HG02610 (cell line): ENCODE measurements at regions not wholly inside any gene's neighbourhood (a gene's known extent, or its start where the extent isn't known, plus 50 kb on each side); places are given as distances from the start of the nearest gene placed in this dataset.

ENCODE experiments used
- ATAC-seq: cut with Tn5 transposase; IDR thresholded peaks from one replicate; pipeline ENCODE4 v1.9.1; 2021; ENCODE audit warnings: mild to moderate bottlenecking, moderate library complexity; ENCODE audit not compliant: unreplicated experiment

DNA sequence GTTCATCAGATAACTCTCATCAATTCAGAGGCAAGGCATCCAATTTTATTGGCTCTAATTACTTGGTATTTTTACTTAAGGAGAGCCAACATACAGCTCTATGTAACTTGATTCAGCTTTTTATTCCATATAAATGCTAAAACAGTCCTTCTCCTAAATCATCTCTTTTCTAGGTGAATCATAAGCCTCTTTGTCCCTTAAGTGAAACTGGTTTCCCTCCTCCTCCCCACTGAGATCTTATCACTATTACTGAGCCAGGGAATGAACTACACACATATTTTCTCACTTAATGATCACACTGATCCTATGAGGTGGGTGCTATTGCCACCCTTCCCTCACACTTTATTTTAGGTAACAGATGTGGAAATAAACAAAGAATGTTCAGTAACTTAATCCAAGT is 1143.8 kb downstream of the MAT2B start:
- ATAC-seq = no peak

DNA sequence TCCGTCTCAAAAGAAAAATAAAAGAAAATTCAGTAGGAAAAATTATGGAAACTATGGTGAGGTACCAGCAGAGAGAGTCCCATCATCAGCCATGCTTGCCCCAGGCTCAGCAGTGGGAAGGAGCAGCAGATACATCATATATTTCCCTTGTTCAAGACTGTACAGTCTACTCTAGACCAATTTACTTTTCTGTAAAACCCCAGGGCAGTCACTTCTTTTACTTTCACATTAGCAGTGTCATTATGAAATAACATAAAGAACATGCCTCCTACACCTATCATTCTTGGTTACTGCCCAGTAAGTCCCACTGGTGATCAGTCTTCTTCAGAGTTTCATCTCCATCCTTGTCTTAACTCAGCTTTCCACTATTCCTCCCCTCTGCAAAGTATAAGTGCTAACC is 1145.0 kb downstream of the MAT2B start:
- peak; percentile 52 for ATAC-seq

DNA sequence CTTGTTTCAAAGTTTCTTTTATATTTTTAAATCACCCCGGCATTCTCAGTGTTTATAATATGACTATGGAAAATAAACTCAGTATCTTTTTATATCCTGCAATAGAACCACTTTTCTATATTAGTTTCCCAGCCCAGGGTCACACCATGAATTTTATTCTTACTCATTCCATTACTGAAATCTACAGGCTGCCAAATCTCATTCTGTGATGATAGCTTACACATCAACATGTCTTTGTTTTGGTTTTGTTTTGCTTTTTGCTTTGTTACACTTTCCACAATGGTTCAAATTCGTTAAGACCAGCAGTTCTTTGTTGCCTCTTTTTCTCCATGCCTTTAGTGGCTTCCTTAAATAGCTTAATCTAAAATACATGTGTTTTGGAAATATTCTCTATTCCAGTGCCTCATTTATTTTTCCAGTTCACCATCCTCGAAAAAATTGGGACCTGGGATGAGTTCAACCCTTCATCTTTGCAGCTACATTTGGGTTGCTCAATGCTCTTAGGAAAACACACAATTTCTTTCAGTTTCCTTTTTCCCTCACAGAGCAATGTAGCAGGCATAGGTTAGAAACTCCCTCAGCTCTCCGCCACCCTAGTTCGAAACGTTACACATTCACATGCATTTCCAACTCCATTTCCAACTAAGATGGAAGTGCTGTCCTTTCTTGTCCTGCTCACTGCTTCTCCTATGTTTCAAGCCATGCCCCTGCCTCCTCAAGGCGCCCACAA is 1146.3 kb downstream of the MAT2B start:
- ATAC-seq = peak; percentile 55

DNA sequence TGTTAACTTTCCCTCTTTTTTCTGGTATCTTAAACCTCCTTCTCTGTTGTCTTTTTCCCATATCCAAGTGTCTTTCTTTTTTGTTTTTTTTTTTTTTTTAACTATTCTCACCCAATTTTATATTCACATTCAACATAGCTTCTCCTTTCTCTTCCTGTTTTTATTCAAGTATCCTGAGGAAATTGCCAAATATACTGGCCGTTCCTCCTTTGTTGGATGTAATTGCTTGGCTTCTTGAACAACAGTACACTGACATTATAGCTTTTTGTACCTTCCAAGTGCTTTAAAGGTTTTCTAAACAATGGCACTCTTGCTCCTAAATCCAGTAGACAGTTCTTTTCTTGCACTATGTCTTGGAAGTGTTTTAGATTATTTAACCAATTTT is 1146.8 kb downstream of the MAT2B start:
- no peak for ATAC-seq

DNA sequence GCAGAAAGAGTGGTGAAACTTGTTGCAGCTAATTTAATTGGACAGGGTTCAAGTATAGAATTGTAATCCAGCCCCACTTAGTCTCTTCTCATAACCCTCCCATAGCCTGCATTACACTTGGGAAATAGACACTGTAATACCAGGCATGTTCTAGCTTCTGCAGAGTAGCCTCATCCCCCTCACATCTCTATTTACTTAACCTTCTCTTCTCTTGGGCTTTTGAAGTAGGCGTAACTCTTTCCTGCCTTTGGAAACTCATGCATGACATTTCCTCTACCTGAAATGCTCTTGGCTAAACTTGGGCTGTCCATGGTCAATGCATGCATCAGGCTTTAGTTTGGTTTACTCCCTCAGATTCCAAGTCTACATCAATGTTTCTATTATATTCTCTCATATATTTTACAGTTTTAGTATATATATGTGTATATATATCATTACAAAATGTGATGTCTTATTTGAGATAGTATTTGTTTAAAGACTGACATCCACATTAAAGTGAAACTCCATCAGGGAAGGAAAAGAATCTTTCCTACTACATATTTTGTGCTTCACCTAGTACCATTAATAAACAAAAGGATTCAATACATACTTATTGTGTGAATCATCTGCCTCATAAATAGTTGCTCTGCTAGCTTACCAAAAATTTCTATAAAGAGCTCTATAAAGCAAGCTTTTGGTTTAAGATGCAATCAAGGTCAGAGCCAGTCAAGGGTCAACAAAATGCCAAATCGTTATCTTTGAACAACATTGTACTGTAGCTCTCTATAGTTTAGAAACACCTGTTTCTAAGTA is 1158.0 kb downstream of the MAT2B start:
- no peak for ATAC-seq

DNA sequence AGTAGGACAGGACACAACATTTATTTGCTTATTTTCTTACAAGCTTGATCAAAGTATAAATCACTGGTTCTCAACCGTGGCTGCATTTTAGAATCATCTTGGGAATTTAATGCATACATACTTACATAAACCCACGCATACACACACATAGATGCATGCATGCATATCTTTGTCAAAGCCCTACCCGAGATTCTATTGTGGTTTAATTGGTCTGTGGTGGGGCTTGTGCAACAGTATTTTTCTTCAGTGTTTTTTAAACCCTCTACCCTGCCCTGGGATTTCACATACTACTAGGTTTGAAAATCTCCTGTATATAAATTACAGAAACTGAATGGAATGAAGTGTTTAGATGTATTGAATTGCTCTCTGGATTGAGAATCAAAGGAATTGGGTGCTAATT is 1166.2 kb downstream of the MAT2B start:
- no peak for ATAC-seq

DNA sequence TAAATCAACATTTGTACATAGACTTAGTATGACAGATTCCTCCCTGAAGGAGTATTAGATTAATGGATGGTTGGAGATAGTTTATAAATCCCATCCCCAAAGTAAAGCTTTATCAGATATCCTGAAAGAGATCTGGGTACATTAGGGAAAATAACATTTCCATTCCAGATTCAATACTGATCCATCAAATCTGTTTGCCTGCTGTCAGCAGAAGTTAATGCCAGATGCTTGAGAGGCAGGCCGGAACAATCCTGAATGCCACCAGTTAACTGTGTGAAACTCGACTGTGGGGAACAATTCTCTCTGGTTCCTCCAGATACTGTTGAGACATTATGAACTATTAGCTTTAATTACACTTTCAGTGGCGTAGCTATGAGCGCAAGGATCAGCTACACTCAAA is 1166.8 kb downstream of the MAT2B start:
- ATAC-seq = no peak

DNA sequence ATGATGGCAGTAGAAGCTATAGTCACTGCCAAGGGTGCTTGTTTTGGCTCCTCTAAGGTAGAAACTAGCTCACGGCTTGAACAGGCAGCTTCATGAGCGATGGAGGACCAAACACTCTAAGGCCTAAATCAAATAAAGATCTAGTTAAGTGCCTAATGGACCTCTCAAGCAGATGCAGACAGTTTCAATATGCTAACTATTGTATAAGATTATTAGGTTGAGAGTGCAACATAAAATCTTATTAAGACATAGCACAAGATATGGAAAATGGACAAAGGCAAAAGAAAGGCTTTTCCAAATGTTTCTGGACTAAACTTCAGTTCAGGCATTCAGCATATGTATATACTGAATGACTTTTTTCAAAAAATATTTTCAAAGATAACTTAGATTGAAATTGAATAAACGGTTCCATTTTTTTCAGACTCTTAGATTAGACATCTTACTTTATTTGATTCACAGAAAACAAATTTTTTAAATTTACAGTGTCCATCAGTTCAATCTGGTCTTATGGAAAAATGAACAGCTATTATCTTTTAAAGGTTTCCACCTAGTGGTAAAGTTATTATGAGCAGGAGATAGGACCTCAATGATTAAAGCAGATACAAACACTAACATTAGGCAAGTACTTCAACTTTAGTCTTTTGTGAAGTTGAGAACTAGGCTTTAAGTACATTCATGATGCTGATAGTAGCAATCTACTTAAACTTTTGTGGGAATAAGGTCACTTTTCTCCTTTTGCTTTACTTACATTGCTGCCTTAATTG is 1167.7 kb downstream of the MAT2B start:
- no peak for ATAC-seq

DNA sequence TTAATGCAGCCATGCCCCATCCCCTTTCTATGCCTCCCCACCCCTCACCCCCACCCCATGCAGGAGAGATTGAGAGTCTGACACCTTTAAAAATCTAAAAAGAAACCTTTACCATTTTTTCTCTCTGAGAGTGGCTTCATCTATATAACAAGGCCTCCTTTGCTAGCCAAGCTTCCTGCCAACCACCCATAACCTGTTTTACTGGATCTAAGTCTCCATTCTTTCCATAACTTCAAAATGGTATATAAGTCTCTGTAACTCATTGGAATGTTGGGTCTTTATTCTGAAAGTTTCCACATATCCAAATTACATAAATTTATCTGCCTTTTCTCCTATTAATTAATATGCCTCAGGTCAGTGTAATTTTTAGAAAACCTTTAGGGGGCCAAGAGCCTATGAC is 1174.0 kb downstream of the MAT2B start:
- ATAC-seq = no peak

DNA sequence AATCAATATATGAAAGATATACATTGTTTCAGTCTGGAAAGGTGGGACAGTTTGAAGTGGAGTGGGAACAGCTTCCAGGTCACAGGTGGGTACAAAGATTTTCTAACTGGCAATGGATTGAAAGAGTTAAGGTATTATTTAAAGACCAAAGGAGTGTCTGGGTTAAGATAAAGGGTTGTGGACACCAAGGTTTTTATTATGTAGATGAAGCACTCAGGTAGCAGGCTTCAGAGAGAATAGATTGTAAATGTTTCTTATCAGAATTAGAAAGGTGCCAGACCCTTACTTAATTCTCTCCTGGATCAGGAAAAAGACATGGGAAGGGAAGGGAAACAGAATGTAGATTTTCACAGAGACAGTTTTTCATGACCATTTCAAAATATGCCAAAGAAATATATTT is 1174.8 kb downstream of the MAT2B start:
- ATAC-seq = no peak

DNA sequence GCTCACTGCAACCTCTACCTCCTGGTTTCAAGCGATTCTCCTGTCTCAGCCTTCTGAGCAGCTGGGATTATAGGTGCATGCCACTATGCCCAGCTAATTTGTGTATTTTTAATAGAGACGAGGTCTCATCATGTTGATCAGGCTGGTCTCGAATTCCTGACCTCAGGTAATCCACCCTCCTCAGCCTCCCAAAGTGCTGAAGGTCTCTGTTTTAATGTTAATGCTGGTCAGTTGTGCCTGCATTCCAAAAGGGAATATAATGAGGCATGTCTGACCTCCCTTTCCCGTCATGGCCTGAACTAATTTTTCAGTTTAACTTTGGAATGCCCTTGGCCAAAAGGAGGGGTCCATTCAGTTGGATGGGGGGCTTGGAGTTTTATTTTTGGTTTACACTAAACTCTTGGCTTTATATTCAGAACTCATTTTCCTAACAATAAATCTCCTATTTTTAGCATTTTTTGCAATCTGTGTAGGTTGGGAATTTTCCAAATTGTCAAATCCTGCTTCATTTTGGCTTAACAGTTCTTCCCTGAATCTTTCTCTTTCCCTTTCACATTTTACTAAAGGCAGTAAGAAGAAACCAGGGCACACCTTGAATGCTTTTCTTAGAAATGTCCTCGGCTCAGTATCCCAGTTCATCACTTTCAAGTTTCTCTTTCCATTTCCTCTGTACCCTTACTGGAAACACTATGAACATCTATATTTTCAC is 1175.5 kb downstream of the MAT2B start:
- no peak for ATAC-seq

DNA sequence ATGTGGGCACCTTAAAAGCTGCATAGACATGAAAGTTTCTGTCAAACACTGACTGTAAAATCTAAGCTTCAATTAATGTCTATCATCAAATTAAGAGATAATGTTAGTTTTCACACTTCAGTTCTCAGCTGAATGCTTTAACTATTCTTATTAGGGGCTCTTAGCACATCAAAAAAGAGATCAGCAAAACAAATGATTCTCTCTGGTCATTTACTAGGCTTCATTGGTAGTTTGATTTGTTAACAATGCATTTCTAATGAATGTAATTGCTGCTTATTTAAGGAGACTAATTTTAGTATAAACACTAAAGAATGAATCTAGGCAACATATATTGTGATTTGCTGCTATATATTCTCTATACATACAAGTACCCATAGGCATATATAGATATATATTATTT is 1182.0 kb downstream of the MAT2B start:
- ATAC-seq = no peak

DNA sequence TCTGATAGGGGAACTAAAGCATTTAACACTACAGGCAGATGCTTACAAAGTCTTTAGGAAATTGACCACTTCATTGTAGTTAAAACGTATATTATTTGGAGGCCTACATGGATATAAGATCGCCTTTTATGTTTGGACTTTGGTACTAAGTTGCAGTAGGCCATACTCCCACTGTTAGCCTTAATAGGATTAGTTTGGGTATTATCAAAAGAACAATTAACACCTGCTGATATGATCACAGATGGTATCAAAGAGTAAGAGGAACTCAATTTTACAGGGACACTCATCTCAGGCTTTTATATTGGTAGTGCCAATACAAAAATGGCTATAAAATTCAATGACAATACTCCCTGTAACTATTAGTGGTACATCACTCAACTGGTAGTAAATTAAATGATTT is 1183.0 kb downstream of the MAT2B start:
- ATAC-seq = no peak

DNA sequence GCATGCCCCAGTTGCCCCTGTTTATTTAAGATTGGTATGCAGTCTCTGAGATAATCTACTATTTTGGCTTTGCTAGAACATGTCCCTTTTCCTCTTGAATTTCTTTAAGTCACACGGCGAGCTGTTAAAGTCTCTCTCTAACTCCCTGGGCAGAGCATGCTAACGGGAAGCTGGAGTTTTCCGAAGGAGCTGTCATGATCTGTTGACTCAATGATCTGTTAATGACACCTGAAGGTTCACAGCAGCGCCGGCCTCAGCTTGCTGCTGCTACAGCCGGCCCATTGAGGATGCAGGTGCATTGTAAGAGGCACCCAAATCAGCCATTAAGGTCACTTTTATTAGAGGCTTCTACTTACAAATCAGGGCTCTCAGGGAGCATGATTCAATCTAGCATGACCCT is 1203.4 kb downstream of the MAT2B start:
- no peak for ATAC-seq

DNA sequence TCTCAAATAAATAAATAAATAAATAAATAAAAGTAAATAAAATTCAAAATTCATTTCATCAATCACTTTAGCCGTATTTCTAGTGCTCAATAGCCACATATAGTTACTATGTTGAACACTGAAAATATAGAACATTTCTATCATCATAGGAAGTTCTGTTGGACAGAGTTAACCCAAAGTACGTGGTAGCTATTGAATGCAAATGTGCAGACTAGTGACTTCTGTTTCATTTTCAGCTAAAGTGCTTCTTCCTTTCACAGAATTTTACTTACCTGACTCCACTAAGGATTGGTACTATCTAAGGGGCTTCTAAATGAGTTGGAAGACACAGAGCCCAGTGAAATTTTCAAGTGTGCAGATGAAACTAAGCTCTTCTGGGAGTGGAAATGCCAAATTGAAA is 1208.3 kb downstream of the MAT2B start:
- no peak for ATAC-seq

DNA sequence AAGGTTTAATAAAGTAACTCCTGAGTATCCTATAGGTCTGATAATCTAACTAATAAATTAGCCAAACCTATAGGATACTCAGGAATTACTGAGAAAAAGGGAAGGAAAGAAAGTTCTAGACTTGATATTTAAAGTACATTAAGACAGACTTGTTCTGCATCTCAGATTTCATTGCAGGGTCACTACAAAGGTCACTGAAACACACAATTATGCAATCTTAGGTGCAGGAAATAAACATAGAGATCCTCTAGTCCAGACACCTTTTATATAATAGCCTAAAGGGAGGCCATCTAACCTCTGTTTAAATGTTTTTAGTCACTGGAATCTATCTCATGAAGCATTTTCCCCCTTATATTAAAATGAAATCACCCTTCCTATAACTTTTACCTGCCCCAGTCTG is 1215.7 kb downstream of the MAT2B start:
- ATAC-seq = no peak

DNA sequence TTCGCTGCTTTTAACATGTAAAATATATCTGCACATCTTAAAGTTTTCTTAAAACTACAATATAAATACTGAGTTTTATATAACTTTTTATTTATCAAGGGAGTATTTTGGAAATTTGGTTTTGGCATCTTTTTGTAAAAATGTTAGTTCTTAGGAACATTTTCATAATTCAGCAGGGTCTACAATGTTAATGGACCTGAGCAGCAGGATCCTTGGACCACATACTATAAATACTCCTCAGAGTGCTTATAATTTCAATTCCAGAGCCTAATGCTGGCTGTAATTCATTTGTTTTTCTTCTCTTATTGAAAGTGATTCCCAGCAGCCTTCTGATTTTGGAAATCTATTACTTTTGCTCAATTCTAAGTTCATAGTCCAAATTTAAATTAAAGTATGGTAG is 1216.2 kb downstream of the MAT2B start:
- no peak for ATAC-seq

DNA sequence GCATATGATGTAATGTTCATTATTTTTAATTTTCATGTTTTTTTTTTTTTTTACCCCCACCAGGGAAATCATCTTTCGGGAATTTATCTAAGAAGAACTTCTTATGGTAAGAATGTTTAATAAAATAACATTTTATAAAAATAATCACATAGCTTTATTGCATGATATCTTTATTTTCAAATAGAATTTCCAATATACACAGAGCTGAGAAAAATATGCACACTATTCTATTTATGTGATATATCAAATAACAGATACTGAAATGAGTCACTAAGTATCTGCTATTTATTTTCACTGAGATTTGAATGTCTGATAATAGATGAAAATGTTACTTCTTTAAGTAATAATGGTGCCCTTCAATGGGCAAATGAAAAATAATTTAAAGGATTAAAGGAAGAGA is 1217.3 kb downstream of the MAT2B start:
- no peak for ATAC-seq

DNA sequence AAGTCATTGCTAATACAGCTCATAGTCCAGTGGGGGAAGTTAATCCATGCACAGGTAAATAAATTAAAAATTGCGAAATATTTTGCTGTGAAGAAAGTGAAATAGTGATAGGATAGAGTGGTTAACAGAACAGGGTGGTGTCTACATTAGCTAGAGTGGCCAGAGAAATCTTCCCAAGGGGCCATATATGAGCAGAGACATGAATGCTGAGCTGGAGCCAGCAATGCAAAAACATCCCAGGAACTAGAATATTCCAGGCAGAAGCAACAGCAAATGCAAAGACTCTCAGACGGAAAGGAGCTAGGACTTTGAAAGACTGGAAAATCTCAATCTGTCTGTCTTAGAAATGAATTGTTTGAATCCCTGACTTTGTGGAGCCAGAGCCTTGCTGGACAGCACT is 1221.6 kb downstream of the MAT2B start:
- ATAC-seq = no peak

DNA sequence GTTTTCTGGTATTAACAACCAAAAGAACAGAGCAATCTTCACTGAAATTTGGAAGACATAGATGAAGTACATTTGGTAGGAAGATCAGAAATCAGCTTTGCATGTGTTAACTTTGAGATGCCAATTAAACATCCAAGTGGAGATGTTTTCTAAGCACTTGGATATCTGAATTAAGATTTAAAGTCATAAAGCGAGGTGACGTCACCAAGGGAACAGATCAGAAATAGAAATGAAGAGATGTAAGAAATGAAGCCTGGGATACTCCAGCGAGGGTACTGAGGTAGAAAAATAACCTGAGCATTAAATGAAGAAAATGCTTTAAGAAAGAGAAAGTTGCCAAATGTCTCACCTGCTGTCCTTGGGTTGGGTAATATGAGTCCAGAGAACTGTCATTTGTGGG is 1223.3 kb downstream of the MAT2B start:
- no peak for ATAC-seq

DNA sequence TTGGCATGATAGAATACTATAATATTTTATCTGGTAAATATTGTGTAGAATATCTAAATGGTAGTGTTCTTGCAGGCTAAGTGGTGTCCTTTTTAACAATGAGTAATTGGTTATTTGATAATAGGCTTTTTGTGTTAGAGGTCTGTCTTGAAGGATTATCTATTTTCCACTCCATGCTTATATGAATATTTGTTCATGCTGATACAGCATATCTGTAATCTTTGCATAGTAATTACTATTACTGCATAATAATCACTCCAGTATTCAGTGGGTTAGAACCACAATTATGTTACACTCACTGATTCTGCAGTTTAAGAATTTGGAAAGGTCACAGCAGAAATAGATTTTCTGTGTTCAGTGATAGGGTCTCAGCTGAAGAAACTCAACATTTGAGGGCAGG is 1229.9 kb downstream of the MAT2B start:
- ATAC-seq = no peak
